ENCODE measurements at regions not wholly inside any gene's neighbourhood (a gene's known extent, or its start where the extent isn't known, plus 50 kb on each side); places are given as distances from the start of the nearest gene placed in this dataset.

- DNase-seq (ENCODE audit: low read depth in 4 of 4, low spot score in 3 of 4): no peak
These were observed 198.3 kb upstream of the DLGAP1 start for GRCh38 chr18:4653418-4653817.

GRCh38 chr18:4641771-4642368 lies 186.8 kb upstream of the DLGAP1 start:
- no peak for DNase-seq (ENCODE audit: low read depth in 4 of 4, low spot score in 3 of 4)

GRCh38 chr18:4640349-4641012 lies 185.4 kb upstream of the DLGAP1 start:
- DNase-seq (ENCODE audit: low read depth in 4 of 4, low spot score in 3 of 4): no peak

- no peak for DNase-seq (ENCODE audit: low read depth in 4 of 4, low spot score in 3 of 4)
These were observed 184.7 kb upstream of the DLGAP1 start for GRCh38 chr18:4639628-4640310.

- no peak for DNase-seq (ENCODE audit: low read depth in 4 of 4, low spot score in 3 of 4)
These were observed 183.6 kb upstream of the DLGAP1 start for GRCh38 chr18:4638680-4639079.

- no peak for DNase-seq (ENCODE audit: low read depth in 4 of 4, low spot score in 3 of 4)
These were observed 182.8 kb upstream of the DLGAP1 start for GRCh38 chr18:4637876-4638275.

GRCh38 chr18:4636967-4637366 lies 181.9 kb upstream of the DLGAP1 start:
- peak in 2 of 4 donors; percentile 8 to 12 for DNase-seq (ENCODE audit: low read depth in 4 of 4, low spot score in 3 of 4)

GRCh38 chr18:4631239-4631638 lies 176.1 kb upstream of the DLGAP1 start:
- no peak for DNase-seq (ENCODE audit: low read depth in 4 of 4, low spot score in 3 of 4)

- peak; percentile 3 to 49 (median 11) for DNase-seq (ENCODE audit: low read depth in 4 of 4, low spot score in 3 of 4)
These were observed 150.1 kb upstream of the DLGAP1 start for GRCh38 chr18:4605212-4605611.

GRCh38 chr18:4603955-4604354 lies 148.8 kb upstream of the DLGAP1 start:
- no peak for DNase-seq (ENCODE audit: low read depth in 4 of 4, low spot score in 3 of 4)

GRCh38 chr18:4599312-4599711 lies 144.2 kb upstream of the DLGAP1 start:
- DNase-seq (ENCODE audit: low read depth in 4 of 4, low spot score in 3 of 4): no peak

GRCh38 chr18:4597301-4597700 lies 142.2 kb upstream of the DLGAP1 start:
- no peak for DNase-seq (ENCODE audit: low read depth in 4 of 4, low spot score in 3 of 4)

- no peak for DNase-seq (ENCODE audit: low read depth in 4 of 4, low spot score in 3 of 4)
These were observed 138.8 kb upstream of the DLGAP1 start for GRCh38 chr18:4593895-4594294.

- DNase-seq (ENCODE audit: low read depth in 4 of 4, low spot score in 3 of 4): no peak
These were observed 138.4 kb upstream of the DLGAP1 start for GRCh38 chr18:4593459-4593858.

GRCh38 chr18:4589056-4589800 lies 134.1 kb upstream of the DLGAP1 start:
- no peak for DNase-seq (ENCODE audit: low read depth in 4 of 4, low spot score in 3 of 4)

GRCh38 chr18:4587204-4587603 lies 132.1 kb upstream of the DLGAP1 start:
- no peak for DNase-seq (ENCODE audit: low read depth in 4 of 4, low spot score in 3 of 4)

- DNase-seq (ENCODE audit: low read depth in 4 of 4, low spot score in 3 of 4): no peak
These were observed 131.6 kb upstream of the DLGAP1 start for GRCh38 chr18:4586731-4587130.

- DNase-seq (ENCODE audit: low read depth in 4 of 4, low spot score in 3 of 4): no peak
These were observed 127.6 kb upstream of the DLGAP1 start for GRCh38 chr18:4582431-4583335.

- no peak for DNase-seq (ENCODE audit: low read depth in 4 of 4, low spot score in 3 of 4)
These were observed 126.9 kb upstream of the DLGAP1 start for GRCh38 chr18:4581966-4582365.

GRCh38 chr18:4578449-4578848 lies 123.3 kb upstream of the DLGAP1 start:
- DNase-seq (ENCODE audit: low read depth in 4 of 4, low spot score in 3 of 4): no peak
